HG03039 (cell line): ENCODE measurements at regions not wholly inside any gene's neighbourhood (a gene's known extent, or its start where the extent isn't known, plus 50 kb on each side); places are given as distances from the start of the nearest gene placed in this dataset.

Experiments used
- ATAC-seq: cut with Tn5 transposase; IDR thresholded peaks from one replicate; pipeline ENCODE4 v1.9.1; 2021; ENCODE audit warnings: mild to moderate bottlenecking, moderate library complexity; ENCODE audit not compliant: unreplicated experiment

DNA sequence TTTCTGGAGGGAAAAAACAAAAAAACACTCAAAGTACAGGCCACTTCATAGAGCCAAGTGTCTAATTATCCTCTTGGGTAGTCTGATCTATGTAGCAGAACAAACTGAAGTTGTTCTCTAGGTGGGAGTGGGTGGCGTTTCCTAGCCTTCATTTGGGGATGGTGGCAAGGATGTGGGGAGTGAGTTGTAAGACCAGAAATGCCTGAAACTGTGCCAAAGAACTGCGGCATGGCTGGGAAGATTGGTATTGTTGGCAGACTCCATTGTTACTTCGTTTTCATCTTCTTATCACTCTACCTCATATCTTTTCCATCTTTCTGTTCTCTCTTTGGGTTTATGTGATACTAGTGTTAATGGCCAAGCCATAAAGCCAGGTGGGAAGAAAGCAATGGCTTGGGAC, 177.3 kb upstream of the DDHD1 start:
- no peak for ATAC-seq

DNA sequence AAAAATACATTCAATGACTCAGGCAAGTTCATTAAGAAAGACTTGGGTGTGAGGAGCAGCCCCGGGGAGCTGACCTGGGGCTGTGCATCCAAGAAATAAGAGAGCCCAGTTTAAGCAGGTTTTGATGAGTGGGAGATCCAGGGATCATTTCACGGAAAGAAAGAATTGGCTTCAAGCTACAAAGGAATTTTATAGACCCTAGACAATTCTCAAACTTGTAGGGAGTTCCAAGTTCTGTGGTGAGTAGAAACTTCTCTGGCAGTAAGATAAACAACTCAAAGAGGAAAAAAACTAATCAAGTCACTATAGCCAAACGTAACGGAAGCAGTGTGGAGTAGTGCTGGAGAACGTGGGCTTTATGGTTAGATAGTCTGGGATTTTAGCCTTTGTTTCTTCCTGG, 175.7 kb upstream of the DDHD1 start:
- no peak for ATAC-seq

DNA sequence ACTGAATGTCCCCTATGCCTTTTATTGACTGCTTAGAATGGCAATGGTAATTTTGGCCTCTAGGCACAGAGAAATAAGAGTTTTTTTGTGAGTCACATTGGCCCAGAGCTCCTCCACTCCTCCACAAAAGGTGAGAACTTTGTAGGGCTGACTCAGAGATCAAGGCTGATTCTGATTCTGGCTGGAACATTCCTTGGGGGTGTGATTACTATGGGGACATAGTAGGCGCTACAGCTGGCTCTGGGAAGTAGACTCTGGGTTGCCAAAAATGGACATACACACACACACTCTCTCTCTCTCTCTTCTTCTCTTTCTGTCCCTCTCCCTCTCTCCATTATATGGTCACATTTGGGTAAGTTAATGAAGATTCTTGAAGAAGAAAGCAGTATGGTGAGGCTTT, 174.6 kb upstream of the DDHD1 start:
- ATAC-seq, result no peak

DNA sequence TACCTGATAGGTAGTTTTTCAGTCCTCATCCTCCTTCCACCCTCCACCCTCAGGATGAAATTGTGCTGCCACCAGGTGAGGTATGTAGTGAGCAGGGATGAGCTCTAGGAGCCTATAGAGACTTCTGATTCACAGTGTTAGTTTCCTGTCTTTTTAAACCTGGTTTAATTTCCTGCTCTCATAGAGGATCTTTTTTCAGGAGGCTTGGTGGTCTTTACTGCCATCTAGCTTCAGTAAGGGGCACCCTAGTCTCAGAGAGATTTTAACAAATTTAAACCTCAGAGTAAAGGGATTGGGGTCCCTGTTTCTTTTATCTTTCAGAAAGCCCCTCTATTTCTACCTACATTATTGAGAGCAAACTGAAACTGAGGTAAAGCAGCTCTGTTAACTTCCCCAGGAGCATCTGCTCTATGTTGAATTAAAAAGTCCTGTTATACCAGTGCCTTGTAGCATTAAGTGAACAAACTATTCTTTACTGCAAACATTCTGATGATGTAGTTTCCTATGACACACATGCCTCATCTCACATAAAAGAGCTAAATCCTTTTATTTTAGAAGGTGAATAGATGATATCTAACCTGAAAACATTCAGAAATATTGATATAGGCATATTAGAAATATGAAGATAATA, 172.2 kb upstream of the DDHD1 start:
- ATAC-seq, result no peak

DNA sequence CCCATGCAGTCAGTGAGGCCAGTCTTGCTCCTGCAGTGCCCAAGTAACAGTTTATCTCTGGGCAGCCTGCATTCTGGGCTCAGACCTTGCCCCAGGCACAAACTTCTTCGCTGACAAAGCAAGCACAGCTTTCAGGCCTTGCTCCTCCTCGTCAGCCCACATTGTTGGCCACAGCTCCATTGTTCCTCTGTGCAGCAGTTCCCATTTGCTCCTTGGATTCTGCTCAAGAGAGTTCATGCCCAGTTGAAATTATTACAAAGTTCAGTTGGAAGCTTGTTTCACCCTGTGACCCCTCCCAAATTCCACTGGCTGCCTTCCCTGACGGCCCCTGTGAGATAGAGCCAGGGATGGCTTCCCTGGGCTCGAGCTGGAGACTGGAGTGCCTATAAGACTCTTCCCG, 163.4 kb upstream of the DDHD1 start:
- no peak for ATAC-seq

DNA sequence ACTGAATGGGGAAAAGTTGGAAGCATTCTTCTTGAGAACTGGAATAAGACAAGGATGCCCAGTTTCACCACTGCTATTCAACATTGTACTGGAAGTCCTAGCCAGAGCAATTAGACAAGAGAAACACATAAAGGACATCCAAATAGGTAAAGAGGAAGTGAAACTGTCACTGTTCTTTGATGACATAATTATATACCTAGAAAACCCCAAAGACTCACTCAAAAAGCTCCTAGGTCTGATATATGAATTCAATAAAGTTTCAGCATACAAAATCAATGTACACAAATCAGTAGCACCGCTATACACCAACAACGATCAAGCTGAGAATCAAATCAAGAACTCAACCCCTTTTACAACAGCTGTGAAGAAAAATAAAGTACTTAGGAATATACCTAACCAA, 157.3 kb upstream of the DDHD1 start:
- no peak for ATAC-seq

DNA sequence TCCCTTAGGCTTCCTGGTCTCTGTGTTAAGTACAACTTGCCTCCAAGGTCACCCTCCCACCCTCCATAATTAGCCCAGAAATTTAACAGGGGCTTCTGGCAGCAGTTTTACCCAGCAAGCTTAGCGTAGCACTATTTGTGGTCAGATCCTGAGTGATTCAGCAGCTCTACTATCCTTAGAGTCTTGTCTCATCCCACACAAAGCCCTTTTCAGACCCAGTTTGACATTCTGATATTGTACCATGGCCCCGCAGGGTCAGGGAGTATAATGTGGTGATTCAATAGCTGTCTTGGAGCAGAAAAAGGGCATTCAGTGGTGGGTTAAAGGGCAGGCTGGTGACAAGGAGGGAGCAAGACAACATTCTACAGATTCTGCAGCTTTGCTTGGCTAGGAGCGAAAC, 153.8 kb upstream of the DDHD1 start:
- ATAC-seq, result no peak

DNA sequence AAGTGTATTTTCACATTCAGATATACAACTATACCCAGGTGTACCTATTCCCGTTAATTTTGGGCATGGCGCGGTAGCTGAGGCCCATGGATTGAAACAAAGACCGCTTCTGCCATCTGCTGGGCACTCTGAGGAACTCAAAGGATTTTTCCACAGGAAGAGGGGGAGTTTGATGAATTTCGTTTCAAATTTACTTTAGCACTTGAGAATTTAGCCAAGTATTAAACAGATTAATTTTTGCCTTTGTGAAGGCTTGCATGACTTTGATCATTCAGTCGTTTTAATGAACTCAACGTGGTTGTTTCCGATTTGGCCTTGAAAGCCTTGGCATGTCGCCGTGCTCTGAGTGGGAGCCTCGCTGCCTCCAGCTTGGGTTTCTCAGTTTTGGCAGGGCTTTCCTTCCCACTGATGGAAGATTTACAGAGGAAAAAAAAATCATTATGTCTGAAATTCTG, 153.2 kb upstream of the DDHD1 start:
- ATAC-seq, result no peak

DNA sequence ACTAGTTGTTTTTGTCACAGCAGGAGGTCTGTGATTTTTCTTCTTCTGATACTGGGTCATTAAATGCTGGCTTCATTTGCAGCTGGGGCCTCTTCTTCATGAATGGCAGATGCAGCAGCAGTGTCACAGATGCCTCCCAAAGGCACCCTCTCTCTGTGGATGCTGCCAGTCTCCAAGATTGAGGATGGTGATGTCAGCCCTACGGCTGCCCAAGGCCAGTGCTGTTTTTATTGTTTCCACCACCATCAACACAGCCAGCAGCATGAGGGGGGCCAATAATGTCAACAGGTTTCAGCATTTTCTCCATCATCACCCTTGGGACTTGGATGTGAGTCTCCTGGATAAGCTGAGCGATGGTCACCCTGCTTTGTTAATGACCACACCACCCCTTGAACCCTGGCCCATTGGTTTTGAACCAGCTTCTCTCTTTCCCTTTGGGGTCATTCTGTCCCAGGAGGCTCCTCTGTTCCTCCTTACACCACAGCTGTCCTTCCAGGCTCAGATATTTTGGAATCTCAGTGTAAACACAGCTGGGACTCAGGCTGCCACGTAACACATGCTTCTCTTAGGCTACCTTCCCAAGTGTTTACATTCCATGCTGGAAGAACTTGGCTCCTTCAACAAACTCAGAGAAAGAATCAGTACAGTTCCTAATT, 151.7 kb upstream of the DDHD1 start:
- no peak for ATAC-seq

DNA sequence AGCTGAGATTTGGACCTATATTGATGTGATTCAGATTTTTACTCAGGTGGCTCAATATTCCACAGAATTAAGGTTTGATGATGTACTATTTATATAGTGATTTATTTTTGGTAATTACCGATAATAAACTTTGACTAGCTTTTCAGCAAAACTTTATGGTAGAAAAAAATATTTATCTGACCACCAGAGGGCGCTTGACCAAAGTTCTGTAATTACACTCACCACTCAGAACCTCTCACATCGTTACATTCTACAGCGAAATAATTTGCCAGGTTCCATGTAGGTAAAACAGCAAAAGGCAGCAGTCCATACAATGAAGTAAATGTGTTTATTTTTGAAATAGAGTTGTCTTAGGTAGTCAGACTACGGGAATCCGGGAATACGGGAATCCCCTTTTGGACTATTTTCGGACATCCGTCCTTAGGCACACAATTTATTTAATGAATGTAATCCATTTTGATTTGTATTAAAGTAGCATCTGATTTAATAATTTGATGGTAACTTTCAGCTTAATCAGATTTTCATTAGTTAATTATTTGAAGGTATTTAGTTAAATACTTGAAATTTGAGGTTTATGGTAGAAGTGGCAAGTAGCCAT, 143.0 kb upstream of the DDHD1 start:
- no peak for ATAC-seq

DNA sequence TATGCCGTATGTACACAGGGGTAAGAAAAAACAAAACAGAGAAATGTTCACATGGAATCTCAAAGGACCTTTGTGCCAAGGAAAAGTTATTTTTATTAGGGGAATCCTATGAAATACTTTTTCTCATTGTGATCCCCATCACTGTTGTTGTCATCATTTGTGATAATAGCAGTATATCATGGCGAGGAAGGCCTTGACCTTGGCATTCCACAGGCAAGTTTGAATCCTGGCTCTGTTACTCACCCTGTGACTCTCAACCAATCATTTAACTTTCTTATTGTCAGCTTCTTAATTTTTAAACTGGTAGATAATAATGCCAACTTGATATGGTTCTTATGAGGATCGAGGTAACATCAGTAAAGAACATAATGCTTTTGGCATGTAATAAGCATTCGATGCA, 142.2 kb upstream of the DDHD1 start:
- ATAC-seq, result no peak

DNA sequence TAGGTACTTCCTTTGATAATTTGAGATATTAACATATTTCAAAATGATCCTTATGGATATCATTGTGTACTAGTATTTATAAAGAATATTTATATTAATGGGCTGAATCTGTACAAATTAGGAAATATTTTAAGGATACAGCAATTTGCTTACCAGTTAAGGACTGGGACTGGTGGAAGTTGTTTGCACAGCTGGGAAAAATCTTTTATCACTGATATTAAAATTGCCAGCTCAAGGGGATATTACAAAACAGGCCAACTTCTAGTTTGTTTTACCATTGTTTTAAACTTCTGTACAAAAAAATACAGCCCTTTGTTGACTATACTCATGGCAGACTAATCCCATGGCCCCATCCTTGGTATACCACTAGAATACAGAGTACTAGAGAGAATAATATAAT, 133.2 kb upstream of the DDHD1 start:
- ATAC-seq, result no peak

DNA sequence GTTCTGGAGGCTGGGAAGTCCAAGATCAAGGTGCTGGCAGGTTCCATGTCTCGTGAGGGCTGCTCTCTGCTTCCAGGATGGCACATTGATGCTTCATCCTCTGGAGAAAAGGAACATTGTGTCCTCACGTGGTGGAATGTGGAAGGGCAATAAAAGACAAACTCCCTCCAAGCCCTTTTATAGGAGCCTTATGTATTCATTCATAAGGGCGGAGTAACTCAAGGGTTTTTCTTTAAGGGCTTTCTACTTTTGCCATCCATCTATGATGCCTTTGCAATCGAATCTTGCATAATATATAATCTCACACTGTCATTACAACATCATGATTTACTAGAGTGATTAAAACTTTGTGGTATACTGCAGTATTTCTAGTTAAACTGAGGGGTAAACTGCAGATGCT, 132.7 kb upstream of the DDHD1 start:
- ATAC-seq, result no peak

DNA sequence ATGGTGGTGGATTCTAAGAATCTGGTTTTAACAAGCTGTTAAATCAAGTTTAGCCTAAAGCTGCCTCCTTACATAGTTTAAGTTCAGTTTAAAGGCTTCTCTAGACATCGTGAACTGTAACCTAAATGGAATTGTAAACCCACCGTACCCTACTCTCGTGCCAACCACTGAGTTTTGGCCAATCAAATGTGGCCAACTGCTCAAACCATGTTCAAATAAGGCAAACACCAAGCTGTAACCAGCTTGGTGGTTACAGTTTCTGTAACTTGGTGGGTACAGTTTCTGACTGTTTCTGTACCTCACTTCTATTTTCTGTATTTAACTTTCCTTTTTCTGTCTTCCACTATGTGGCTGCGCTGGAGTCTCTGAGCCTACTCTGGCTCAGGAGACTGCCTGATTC, 131.9 kb upstream of the DDHD1 start:
- no peak for ATAC-seq

DNA sequence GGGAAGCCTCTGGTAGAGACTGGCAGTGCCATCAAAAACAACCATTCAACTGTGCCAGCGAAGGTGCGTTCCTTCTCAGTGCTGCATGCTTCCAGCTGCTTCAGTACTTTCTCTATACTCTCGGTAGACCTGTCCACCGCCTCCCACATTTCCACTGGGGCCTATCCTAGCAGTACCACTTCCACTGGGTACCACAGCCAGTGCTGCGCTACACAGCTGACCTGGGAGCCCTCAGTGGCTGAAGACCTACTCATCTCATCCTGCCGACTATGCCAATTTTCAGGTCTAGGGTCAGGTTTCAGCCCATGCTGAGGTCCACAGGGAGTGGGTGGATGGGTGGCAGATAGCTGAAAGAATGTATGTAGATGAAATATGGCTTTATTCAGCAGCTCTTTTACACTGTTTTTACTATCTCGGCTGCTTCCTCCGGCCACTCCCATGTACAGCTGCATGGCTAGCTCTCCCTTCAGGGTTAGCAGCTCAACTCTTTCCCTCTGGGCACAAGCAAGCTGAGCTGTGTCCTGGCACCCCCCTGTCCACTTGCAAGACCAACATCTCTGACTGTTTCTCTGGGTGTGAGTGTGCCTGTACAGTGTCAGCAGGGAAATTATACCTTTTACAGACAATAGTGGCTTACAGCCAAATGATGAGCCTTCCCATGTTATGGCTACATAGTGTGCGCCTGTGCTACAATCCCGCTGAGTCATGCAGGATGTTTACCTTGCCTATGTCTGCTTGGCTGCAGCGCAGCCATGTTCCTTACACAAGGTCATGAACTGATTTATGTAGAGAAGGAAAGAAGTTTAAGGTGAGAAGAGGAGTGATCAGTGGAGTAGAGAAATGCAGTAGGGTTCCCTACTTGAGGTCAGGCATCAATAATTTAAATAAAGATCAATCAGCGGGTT, 125.7 kb upstream of the DDHD1 start:
- no peak for ATAC-seq

DNA sequence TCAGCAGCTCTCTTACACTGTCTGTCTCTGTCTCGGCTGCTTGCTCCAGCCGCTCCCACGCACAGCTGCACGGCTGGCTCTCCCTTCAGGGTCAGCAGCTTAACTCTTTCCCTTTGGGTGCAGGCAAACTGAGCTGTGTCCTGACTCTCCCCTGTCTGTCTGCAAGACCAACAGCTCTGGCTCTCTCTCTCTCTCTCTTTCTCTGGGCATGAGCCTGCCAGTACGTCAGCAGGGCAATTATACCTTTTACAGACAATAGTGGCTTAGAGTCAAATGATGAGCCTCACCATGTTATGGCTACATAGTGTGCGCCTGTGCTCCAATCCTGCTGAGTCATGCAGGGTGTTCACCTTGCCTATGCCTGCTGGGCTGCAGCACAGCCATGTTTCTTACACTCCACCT, 120.5 kb upstream of the DDHD1 start:
- no peak for ATAC-seq

DNA sequence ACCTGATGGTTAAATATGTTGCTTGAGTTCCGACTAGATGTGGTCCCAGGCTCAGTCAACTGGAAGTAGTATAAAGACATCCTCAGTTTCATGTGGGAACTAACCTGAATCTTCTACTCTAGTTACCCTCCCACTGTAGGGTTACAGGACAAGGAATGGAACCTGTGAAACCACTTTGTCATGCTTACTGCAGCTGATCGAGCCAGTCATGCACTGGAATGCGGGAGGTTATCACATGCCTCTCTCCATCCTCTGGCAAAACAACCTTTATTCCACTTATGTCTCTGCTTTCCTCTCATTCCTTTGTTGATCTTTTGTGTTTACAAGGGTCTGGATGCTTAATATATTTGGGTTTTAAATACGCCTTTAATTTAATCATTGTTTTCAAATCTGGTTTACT, 111.9 kb upstream of the DDHD1 start:
- ATAC-seq, result no peak

DNA sequence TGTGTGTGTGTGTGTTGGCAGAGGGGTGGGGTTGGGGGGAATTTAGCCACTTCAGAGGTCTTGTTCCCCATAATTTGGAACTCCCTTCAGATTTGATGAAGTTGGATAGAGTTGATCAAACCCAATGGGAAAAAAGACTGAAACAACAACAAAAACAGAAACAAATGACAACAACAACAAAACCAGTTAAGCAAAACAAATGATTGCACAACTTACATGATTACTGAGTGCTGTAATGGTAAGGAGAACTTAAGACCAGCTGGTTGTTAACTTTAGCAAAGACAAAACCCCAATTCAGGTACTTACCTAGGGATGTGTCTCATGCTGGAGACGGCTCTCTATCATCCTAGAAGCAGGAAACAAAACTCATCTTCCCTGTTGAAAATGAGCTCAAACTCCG, 107.8 kb upstream of the DDHD1 start:
- no peak for ATAC-seq

DNA sequence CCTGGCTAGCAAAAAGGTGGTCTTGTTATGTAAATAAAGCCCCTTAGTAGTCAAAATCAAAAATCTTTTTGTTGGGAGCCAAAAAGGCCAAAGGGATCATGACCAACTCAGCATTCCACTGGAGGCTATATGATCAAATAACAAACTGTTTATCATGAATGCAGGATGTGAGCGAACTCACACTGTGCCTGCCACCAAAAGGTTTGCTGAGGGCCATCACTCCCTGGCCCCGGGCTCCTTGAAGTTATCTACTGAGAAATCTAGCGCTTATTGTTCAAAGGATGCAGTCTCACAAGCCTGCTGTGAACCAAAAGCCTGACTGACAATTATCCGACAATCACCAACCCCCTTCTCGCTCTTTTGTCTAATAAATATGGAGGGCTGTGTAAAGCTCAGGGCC, 107.2 kb upstream of the DDHD1 start:
- no peak for ATAC-seq

DNA sequence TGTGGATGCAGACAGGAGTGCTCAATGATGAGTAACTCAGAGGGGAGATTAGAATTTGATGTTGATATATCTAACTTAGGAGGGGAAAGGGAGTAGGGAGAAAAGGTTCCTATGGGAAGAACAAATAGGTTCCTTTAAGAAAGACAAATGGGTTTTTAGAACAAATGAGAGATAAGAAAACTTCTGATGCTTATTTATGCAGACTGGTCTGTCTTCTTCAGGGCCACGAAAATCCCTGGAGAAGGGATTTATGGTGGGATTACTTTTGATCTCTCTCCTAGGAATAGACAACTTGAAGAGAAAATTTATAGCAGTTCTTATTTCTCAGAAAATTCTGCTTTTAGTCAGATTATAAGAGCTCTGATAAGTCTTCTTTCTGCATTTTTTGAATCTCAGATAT, 99.0 kb upstream of the DDHD1 start:
- no peak for ATAC-seq

DNA sequence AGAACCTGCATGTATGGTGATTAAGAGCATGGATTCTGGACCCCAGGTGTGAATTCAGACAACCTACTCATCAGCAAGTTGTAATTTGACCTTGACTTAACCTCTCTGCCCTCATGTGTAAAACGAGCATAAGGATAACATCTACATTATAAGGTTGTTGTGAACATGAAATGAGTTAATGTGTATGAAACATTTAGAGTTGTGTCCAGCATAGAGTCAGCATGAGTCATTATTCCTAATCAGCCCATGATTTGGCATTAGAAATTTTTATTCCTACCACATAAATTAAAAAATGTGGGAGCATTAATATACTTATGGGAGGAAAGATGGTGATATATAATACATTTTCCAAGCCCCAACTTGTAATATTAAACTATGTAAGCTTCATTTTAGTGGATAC, 95.9 kb upstream of the DDHD1 start:
- ATAC-seq, result no peak
